HUDEP-2 (cell line): ENCODE measurements at regions not wholly inside any gene's neighbourhood (a gene's known extent, or its start where the extent isn't known, plus 50 kb on each side); places are given as distances from the start of the nearest gene placed in this dataset.

Experiments used
- DNase-seq, 76 experiments: peaks; one replicate each; lab custom pipeline; 2025; ENCODE audit not compliant: unreplicated experiment in 76 of 76; lab: John Stamatoyannopoulos, UW

DNA sequence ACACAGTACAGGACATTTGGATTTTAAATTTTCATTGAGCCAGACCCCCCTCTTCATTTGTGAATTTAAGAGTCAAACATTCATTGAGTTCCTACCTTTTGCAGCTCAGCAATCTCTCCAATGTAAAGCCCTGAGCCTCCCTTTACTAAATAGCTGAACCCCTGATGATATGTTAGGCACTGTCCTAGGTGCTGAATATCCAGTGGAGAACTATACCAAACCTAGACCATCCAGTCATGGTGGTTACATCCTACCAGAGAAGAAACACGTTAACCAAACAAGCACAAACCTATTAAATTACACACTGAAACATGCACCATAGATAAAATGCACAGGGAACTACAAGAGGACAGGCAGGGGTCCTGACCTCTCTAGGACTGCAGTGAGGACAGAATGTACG, 1585.3 kb upstream of the TMEM132C start:
- no peak for DNase-seq

DNA sequence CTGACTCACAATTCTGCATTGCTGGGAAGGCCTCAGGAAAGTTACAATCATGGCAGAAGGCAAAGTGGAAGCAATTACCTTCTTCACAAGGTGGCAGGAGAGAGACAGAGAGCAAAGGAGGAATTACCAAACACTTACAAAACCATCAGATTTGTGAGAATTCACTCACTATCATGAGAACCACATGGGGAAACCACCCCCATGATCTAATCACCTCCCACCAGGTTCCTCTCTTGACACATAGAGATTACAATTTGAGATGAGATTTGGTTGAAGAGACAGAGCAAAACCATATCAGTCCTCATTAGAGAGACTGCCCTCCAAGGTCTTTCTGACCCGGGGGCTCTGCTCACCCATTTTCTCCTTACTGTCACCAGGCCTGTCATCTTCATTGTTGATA, 1582.3 kb upstream of the TMEM132C start:
- DNase-seq: no peak

GRCh38 chr12:126685636-126686035, 1581.3 kb upstream of the TMEM132C start:
- no peak for DNase-seq

DNA sequence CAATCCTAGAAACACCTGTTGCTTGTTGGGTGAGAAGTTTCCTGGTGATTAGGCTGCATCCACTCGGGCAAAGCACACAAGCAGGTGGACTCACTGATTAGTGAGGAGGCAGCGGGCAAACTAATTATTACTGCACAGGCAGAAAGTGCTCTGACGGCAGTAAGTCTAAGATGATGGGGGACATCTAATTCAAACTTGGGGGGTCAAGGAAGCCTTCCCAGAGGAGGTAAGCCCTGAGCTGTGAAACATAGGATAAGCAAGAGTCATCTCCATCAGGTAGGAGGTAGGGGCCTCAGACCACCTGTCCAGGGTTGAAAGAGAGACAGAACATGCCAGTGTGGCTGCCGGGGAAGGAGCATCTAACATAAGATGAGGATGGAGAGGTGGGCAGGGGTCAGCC, 1578.4 kb upstream of the TMEM132C start:
- no peak for DNase-seq

DNA sequence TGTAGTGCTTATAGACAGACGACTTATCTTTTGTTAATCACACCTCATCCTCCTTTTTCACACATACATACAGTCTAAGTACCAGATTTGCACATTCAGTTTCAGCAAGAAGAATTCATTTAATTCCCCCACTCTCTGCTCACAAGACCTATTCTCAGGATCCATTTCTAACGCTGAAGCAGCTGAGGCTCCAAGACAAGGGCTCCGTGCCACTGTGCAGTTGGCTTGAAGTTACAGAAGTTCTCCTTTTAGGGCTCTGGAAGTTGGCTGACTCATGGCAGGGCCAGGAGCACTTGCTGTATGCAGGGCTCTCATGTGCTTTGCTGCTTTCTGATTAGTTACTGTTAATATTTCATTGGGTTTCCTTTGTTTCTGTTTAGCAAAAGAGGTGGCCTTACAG, 1566.9 kb upstream of the TMEM132C start:
- no peak for DNase-seq

DNA sequence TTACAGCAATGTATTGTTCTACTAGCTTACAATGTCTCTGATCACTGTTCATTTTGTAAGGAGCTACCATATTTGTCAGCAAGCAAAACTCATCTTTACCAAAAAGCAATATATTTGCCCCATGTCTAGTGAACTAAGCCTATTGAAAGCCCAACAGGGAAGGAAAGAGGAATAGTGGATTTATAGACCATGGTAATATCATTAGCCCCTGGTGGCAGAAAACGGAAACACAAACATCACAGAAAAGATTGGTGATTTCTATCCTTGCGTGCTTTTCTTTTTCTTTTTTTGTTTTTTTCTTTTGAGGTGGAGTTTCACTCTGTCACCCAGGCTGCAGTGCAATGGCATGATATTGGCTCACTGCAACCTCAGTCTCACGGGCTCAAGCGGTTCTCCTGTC, 1562.4 kb upstream of the TMEM132C start:
- DNase-seq: no peak

DNA sequence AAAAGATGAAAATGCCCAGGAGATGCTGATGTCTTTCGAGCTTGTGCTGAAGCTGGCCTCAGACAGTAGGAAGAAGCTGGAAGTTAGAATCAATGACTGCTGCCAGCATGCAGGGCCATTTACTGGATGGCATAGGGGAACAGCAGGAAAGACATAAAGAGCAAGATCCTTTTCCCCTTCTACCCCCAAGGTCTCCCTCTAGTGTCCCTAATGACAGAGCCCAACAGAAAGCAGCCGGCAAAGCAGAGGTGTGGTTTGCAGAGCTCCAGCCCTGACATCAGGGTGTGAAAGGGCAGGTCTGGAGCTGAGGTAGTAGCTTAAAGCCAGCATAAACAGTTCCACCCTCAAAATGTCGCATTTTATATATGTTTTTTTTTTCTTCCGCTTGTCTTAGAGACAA, 1560.7 kb upstream of the TMEM132C start:
- no peak for DNase-seq

GRCh38 chr12:126708492-126708896, 1558.5 kb upstream of the TMEM132C start:
- no peak for DNase-seq

DNA sequence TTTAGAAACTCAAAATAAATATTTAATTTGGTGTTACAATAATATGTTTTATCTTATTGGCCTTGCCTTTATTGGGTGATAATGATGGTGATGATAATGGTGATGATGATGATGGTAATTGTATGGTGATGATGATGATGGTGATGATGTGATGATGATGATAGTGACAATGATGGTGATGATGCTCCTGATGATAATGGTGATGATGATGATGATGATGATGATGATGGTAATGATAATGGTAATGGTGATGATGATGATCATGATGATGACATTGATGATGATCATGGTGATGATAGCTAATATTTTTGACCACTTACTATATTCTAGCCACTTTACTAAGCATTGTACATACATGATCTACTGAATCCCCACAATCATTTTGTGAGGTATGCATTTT, 1548.6 kb upstream of the TMEM132C start:
- DNase-seq: no peak

DNA sequence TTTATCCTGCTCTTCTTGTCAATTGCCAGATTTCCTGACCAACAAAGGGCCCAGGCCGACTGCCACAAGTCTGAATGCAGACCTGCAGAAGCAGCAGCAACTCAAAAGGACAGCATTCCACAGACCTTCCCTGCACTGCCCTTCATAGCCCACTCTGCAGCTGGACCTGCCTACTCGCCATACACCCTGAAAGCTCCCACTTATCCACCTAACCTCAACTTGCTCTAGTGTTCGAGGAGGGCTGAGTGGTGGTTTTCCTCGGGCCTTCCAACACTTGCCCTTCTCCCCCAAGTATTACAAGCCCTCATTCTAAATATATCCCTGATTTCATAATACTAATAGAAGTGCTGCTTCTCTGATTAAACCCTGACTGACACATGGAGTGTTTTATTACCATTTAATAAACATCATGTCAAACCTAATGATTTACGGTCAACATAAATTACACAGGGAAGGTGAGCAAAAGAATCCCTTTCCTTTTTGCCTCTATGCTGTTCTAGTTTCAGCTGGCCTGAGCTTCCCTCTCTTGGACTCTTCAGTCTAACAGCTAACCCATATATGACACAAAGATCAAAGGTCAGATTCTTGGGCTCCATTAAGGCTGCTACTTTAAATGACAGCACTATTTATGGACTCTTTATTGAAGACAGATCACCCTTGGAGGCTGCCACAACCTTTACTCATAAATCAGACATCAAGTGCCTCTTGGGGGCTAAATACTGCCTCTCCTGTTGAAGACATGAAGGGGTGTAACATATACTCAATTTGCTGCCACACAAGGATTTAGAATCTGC, 1546.9 kb upstream of the TMEM132C start:
- DNase-seq: no peak

GRCh38 chr12:126726481-126727217, 1540.3 kb upstream of the TMEM132C start:
- DNase-seq: no peak

DNA sequence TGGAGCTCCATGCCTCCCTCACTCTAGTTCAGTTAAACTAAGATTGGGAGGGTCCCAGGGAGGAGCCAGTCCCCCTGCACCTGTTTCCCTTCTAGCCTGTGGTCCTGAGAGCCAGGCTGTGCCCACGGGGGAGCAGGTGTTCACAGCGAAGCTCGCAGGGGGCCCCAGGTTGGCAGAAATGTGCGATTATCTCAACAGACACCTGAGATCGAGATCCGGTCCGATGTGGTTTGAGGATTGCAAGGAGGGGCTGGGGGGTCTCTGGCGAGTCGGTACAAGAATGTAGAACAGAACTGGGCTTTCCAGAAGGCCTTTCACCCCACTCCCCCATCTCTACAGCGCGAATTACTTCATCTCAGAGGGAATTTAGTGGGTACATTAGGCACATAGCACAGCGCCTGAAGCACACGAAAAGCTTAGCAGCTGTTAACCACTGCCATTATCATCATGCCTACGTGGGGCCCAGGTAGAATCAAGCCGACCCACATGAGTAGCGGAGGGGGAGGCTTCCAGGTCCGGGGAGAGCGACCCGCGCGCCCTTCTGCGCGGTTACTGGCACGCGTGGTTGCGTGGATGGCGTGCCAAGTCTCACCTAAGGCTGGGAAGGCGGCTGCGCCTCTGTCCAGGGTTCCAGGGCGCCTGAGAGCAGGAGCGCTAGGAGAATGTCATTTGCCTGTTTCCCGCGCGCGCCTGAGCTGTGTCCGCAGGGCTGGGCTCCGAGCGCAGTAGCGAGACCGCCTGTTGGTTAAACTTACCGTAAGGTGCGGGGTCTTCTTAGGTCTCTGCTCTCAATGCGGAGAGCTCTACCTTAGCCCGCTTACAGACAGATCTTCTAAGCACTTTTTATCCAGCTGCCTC, 1539.5 kb upstream of the TMEM132C start:
- no peak for DNase-seq

DNA sequence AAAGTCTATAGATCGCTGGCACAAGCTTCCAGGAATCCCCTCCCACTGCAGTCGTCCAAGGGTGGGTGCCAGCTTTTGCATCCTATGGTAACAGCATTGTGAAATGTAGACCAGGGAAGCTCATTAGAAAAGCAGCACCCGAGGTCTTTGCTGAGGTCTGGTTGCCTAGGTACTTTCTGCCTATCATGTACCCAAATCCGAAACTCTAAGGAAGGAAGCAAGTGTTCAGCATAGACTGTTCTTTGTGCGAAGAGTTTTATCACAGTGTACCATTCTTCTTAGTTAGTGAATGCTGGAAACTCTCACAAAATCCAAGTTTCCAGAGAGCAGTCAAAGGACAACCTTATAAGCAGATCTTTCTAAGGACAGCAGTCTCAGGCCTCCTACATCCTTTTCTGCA, 1532.7 kb upstream of the TMEM132C start:
- DNase-seq: no peak

- peak in 1 of 76 experiments; percentile 3 for DNase-seq
Observed at GRCh38 chr12:126734710-126735109, 1532.3 kb upstream of the TMEM132C start.

DNA sequence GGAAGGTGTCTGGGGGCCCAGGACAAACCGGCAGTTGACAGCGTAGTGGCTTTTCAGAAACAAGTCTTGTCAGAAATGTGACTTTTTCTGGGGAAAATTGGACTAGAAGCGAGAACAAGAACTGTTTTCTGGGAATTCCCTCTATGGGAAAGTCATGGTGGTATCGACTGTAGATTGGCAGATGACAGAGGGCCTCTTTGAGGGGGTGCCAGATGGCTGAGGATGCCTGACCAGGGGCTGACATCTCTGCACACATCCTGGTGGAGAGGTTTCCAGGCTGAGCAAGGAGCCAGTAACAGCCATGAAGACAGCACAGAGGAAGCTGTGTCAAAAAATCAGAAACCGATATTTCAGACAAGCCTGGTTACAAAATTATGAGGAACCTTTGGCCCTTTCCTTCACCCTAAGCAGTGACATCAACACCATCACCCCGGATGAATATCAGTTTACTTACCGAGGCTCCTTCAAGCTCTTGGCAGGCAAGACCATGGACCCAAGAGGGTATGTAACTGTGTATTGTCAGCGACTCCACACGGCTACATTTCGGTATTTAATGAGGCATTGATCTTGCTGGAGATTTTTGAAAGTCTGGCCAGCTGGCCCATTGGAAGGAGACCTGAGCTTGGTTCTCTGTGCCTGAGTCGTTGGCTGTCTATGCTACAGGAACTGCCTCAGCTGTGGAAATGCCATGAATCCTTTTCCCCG, 1525.3 kb upstream of the TMEM132C start:
- DNase-seq: no peak

- DNase-seq: no peak
Observed at GRCh38 chr12:126742241-126742641, 1524.7 kb upstream of the TMEM132C start.

GRCh38 chr12:126747530-126748149, 1519.3 kb upstream of the TMEM132C start:
- DNase-seq: peak in 54 of 76 experiments; percentile 1 to 69 (median 22)

- no peak for DNase-seq
Observed at GRCh38 chr12:126752021-126752420, 1514.9 kb upstream of the TMEM132C start.

DNA sequence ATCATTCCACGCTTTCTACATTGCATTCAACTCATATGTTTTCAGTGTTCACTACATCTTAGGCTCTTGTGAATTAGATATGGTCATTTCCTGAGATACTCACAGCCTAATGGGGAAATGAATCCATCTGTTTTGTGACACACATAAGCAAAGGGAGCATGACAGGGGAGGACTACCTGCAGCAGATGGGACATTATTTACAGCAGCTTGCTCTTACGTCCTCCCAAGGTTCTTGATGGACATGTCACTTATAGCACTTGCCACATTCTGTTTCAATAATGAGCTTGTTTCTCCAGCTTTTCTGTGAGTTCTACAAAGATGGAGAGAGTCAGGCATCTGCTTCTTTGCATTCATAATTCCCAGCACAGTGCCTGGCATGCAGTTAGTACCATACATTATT, 1509.6 kb upstream of the TMEM132C start:
- no peak for DNase-seq

- no peak for DNase-seq
Observed at GRCh38 chr12:126760092-126760491, 1506.9 kb upstream of the TMEM132C start.
